Ishikawa (cell line): ENCODE measurements at regions not wholly inside any gene's neighbourhood (a gene's known extent, or its start where the extent isn't known, plus 50 kb on each side); places are given as distances from the start of the nearest gene placed in this dataset.

ENCODE experiments used
- CEBPB ChIP-seq: IDR thresholded peaks from 2 replicates; pipeline ENCODE4 v1.6.1; 2012
- EP300 ChIP-seq: IDR thresholded peaks from 2 replicates; pipeline ENCODE4 v1.6.1; 2012; ENCODE audit warnings: borderline replicate concordance
- REST ChIP-seq: IDR thresholded peaks from 2 replicates; pipeline ENCODE4 v1.6.1; 2012; ENCODE audit warnings: low read depth, mild to moderate bottlenecking

GRCh38 chr4:14888790-14889572 is 113.3 kb upstream of the CPEB2 start:
- TF ChIP-seq EP300: no peak
- TF ChIP-seq REST: no peak
- TF ChIP-seq CEBPB: no peak
